Neural progenitor cell (in vitro differentiated cells): ENCODE measurements at regions not wholly inside any gene's neighbourhood (a gene's known extent, or its start where the extent isn't known, plus 50 kb on each side); places are given as distances from the start of the nearest gene placed in this dataset.

Experiments
- EZH2 ChIP-seq: fragments of 200-600 bp; sonication (generic); IDR thresholded peaks from 2 replicates; pipeline ENCODE4 v1.6.1; 2017; ENCODE audit warnings: antibody characterized with exemption, mild to moderate bottlenecking, moderate library complexity
- EZH2phosphoT487 ChIP-seq: fragments of 200-600 bp; sonication (generic); IDR thresholded peaks from 2 replicates; pipeline ENCODE4 v1.6.1; 2017; ENCODE audit warnings: antibody characterized with exemption
- TF ChIP-seq, protein P1 (sequence below): fragments of 200-600 bp; sonication (generic); IDR thresholded peaks from 2 replicates; pipeline ENCODE4 v1.5.1; 2017; ENCODE audit warnings: antibody characterized with exemption, mild to moderate bottlenecking

DNA sequence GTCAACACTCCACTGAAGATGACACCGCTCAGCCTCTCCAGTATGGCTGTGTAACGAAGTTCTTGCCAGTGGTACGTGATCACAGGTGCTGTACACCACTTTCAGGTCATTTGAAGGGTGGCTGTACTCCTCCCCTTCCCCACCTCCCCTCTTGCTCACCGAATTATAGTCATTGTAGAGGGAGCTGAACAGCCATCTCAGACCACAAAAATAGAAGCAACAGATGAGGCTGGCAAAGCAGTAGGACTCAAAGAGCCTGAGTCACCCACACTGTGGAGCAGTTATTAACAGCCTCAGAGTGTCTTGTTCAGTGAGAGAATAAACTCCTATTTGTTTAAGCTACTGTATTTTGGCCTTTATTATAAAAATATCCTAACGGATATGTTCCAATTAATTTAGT lies 192.5 kb upstream of the MCHR2 start:
- TF ChIP-seq, protein P1, sequence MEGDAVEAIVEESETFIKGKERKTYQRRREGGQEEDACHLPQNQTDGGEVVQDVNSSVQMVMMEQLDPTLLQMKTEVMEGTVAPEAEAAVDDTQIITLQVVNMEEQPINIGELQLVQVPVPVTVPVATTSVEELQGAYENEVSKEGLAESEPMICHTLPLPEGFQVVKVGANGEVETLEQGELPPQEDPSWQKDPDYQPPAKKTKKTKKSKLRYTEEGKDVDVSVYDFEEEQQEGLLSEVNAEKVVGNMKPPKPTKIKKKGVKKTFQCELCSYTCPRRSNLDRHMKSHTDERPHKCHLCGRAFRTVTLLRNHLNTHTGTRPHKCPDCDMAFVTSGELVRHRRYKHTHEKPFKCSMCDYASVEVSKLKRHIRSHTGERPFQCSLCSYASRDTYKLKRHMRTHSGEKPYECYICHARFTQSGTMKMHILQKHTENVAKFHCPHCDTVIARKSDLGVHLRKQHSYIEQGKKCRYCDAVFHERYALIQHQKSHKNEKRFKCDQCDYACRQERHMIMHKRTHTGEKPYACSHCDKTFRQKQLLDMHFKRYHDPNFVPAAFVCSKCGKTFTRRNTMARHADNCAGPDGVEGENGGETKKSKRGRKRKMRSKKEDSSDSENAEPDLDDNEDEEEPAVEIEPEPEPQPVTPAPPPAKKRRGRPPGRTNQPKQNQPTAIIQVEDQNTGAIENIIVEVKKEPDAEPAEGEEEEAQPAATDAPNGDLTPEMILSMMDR = no peak
- TF ChIP-seq EZH2 (no peak), EZH2phosphoT487 (no peak)
